Esophagus muscularis mucosa (tissue), 4 donors: ENCODE measurements at regions not wholly inside any gene's neighbourhood (a gene's known extent, or its start where the extent isn't known, plus 50 kb on each side); places are given as distances from the start of the nearest gene placed in this dataset.

Experiments used
- CTCF ChIP-seq, 3 experiments: fragments of 200-600 bp in 2 of 3; fragments of 450-650 bp in 1 of 3; sonication (generic) in 2 of 3; IDR thresholded peaks; one replicate each; pipeline ENCODE4 v1.5.1; 2017 to 2019; ENCODE audit warnings: antibody characterized with exemption in 3 of 3, mild to moderate bottlenecking in 2 of 3, moderate library complexity in 1 of 3
- EP300 ChIP-seq: sonication (generic); formaldehyde crosslinking; IDR thresholded peaks from one replicate; pipeline ENCODE4 v1.6.1; 2017; ENCODE audit warnings: antibody characterized with exemption
- POLR2A ChIP-seq: fragments of 450-650 bp; IDR thresholded peaks from one replicate; pipeline ENCODE4 v1.6.1; 2017; ENCODE audit warnings: antibody characterized with exemption, moderate library complexity, mild to moderate bottlenecking, low read depth
- POLR2AphosphoS5 ChIP-seq, 2 donors: sonication (generic); formaldehyde crosslinking; IDR thresholded peaks; one replicate each; pipeline ENCODE4 v1.6.1; 2017; ENCODE audit warnings: antibody characterized with exemption in 2 of 2

GRCh38 chr18:70398076-70398475 lies 109.2 kb downstream of the SOCS6 start:
- TF ChIP-seq CTCF (IDR thresholded peaks at IDR 0.05) (no peak), POLR2AphosphoS5 (IDR thresholded peaks at IDR 0.05) (no peak), POLR2A (no peak), EP300 (no peak)
